SK-N-SH (cell line): ENCODE measurements at regions not wholly inside any gene's neighbourhood (a gene's known extent, or its start where the extent isn't known, plus 50 kb on each side); places are given as distances from the start of the nearest gene placed in this dataset.

Source experiments
- CTCF ChIA-PET: fragments of 300-600, 350-600 bp; formaldehyde crosslinking; extraction: SDS; loops from one replicate; lab custom pipeline; 2021; lab: Yijun Ruan, JAX
- POLR2A ChIA-PET: fragments of 350-600 bp; sonication (Branson Sonifier 250); formaldehyde crosslinking; extraction: SDS; loops from one replicate; lab custom pipeline; 2020; ENCODE audit warnings: antibody characterized with exemption, inconsistent platforms; lab: Yijun Ruan, JAX
- DNase-seq: peaks from one replicate; pipeline ENCODE4 v3.0.0; 2012
- H2AFZ ChIP-seq: fragments of 200-600 bp; sonication (generic); 2 replicates; pipeline ENCODE4 v1.8.1; 2016; ENCODE audit warnings: antibody characterized with exemption, mild to moderate bottlenecking, low read depth
- H3F3A ChIP-seq: fragments of 200-600 bp; sonication (generic); replicated peaks from 2 replicates; pipeline ENCODE3; 2016; ENCODE audit warnings: antibody characterized with exemption, mild to moderate bottlenecking; ENCODE audit not compliant: insufficient read depth
- H3K27ac ChIP-seq, 2 experiments: fragments of 200-500 bp in 1 of 2; fragments of 200-600 bp in 1 of 2; sonication (Bioruptor generic) in 1 of 2; sonication (generic), shearing (Covaris generic) in 1 of 2; 2 replicates each; pipeline versions ENCODE4 v1.5.1 to v1.6.1; 2014 to 2016; ENCODE audit warnings: low read depth in 2 of 2, inconsistent platforms in 1 of 2, low read length in 1 of 2, mild to moderate bottlenecking in 1 of 2, mixed read lengths in 1 of 2
- H3K27me3 ChIP-seq: fragments of 200-600 bp; sonication (generic), shearing (Covaris generic); 2 replicates; pipeline ENCODE4 v1.6.1; 2016; ENCODE audit warnings: mixed run types; ENCODE audit not compliant: insufficient read depth
- H3K36me3 ChIP-seq, 2 experiments: fragments of 200-500 bp in 1 of 2; fragments of 200-600 bp in 1 of 2; sonication (Bioruptor generic) in 1 of 2; sonication (generic) in 1 of 2; replicated peaks in 1 of 2; 2 replicates each; pipeline versions ENCODE3 to v1.5.1; 2014 to 2016; ENCODE audit warnings: low read length in 1 of 2, mild to moderate bottlenecking in 1 of 2; ENCODE audit not compliant: insufficient read depth in 2 of 2, control insufficient read depth in 1 of 2
- H3K4me1 ChIP-seq, 2 experiments: fragments of 200-500 bp in 1 of 2; fragments of 200-600 bp in 1 of 2; sonication (Bioruptor generic) in 1 of 2; sonication (generic), shearing (Covaris generic) in 1 of 2; 2 replicates each; pipeline versions ENCODE4 v1.5.1 to v1.6.1; 2014 to 2016; ENCODE audit warnings: low read depth in 1 of 2, low read length in 1 of 2, mixed run types in 1 of 2; ENCODE audit not compliant: insufficient read depth in 2 of 2, control insufficient read depth in 1 of 2
- H3K4me2 ChIP-seq: fragments of 200-600 bp; sonication (generic), shearing (Covaris generic); 2 replicates; pipeline ENCODE4 v1.6.1; 2017; ENCODE audit warnings: mixed run types
- H3K4me3 ChIP-seq, 2 experiments: fragments of 200-500 bp in 1 of 2; fragments of 200-600 bp in 1 of 2; sonication (Bioruptor generic) in 1 of 2; sonication (generic), shearing (Covaris generic) in 1 of 2; 2 replicates each; pipeline versions ENCODE4 v1.5.1 to v1.8.1; 2014 to 2016; ENCODE audit warnings: low read depth in 2 of 2, inconsistent platforms in 1 of 2, low read length in 1 of 2, mild to moderate bottlenecking in 1 of 2, mixed read lengths in 1 of 2, moderate library complexity in 1 of 2
- H3K79me2 ChIP-seq: fragments of 200-600 bp; sonication (generic); 2 replicates; pipeline ENCODE4 v1.8.1; 2017; ENCODE audit warnings: mild to moderate bottlenecking; ENCODE audit not compliant: insufficient read depth
- H3K9ac ChIP-seq: fragments of 200-600 bp; sonication (generic); 2 replicates; pipeline ENCODE4 v1.6.1; 2017; ENCODE audit warnings: mixed run types
- H3K9me2 ChIP-seq: fragments of 200-600 bp; sonication (generic); 2 replicates; pipeline ENCODE4 v1.6.1; 2017; ENCODE audit warnings: mixed run types
- H3K9me3 ChIP-seq: fragments of 200-600 bp; sonication (generic); 2 replicates; pipeline ENCODE4 v1.6.1; 2017; ENCODE audit warnings: mixed run types, mild to moderate bottlenecking, moderate library complexity
- H4K20me1 ChIP-seq: fragments of 200-600 bp; sonication (generic); 2 replicates; pipeline ENCODE4 v1.6.1; 2017; ENCODE audit warnings: mild to moderate bottlenecking, mixed run types; ENCODE audit not compliant: insufficient read depth
- ELF1 ChIP-seq: IDR thresholded peaks from 2 replicates; pipeline ENCODE4 v1.4.0; 2012
- FOSL2 ChIP-seq: IDR thresholded peaks from 2 replicates; pipeline ENCODE4 v1.4.0; 2012; ENCODE audit warnings: low read depth, mild to moderate bottlenecking, moderate library complexity, borderline replicate concordance
- FOXM1 ChIP-seq: IDR thresholded peaks from 2 replicates; pipeline ENCODE4 v1.4.0; 2012; ENCODE audit warnings: low read depth, mild to moderate bottlenecking
- GABPA ChIP-seq: IDR thresholded peaks from 2 replicates; pipeline ENCODE4 v1.4.0; 2012; ENCODE audit warnings: low read depth, mild to moderate bottlenecking
- GATA2 ChIP-seq: sonication (generic); formaldehyde crosslinking; IDR thresholded peaks from 2 replicates; pipeline ENCODE4 v1.5.0; 2020; ENCODE audit warnings: mild to moderate bottlenecking, missing genetic modification reagents
- IRF3 ChIP-seq: fragments of 150-350 bp; IDR thresholded peaks from 2 replicates; pipeline ENCODE4 v1.6.1; 2016; ENCODE audit warnings: mild to moderate bottlenecking, low read depth, low read length
- MXI1 ChIP-seq: IDR thresholded peaks from 2 replicates; pipeline ENCODE4 v1.6.1; 2012; ENCODE audit warnings: mild to moderate bottlenecking, low read depth, low read length, improper control_type of control experiment
- NRF1 ChIP-seq: IDR thresholded peaks from 2 replicates; pipeline ENCODE4 v1.6.1; 2012; ENCODE audit warnings: low read depth, mild to moderate bottlenecking, low read length
- POLR2AphosphoS5 ChIP-seq: IDR thresholded peaks from 2 replicates; pipeline ENCODE4 v1.6.1; 2012; ENCODE audit warnings: low read depth, low read length
- RAD21 ChIP-seq: IDR thresholded peaks from 2 replicates; pipeline ENCODE4 v1.6.1; 2012; ENCODE audit warnings: mild to moderate bottlenecking, low read length
- RCOR1 ChIP-seq: fragments of 150-350 bp; IDR thresholded peaks from 2 replicates; pipeline ENCODE4 v1.6.1; 2017; ENCODE audit warnings: antibody characterized with exemption, low read length
- RXRA ChIP-seq: IDR thresholded peaks from 2 replicates; pipeline ENCODE4 v1.4.0; 2012; ENCODE audit warnings: low read depth, mild to moderate bottlenecking, borderline replicate concordance
- TAF1 ChIP-seq: IDR thresholded peaks from 2 replicates; pipeline ENCODE4 v1.6.1; 2012; ENCODE audit warnings: low read depth, mild to moderate bottlenecking, low read length, moderate library complexity, borderline replicate concordance
- TCF12 ChIP-seq: IDR thresholded peaks from 2 replicates; pipeline ENCODE4 v1.4.0; 2012
- YY1 ChIP-seq: IDR thresholded peaks from 2 replicates; pipeline ENCODE4 v1.4.0; 2012; ENCODE audit warnings: low read depth, mild to moderate bottlenecking
- WGBS: methylation state at CpG from one replicate; pipeline ENCODE4 v1.1.6; 2017; ENCODE audit warnings: low lambda C conversion rate; 5-methylcytosine and 5-hydroxymethylcytosine counted together
- TF ChIP-seq, protein P1 (sequence below): fragments of 150-350 bp; IDR thresholded peaks from 2 replicates; pipeline ENCODE4 v1.6.1; 2017; ENCODE audit warnings: antibody characterized with exemption, low read length, low read depth, borderline replicate concordance
- TF ChIP-seq, protein P2 (sequence below): IDR thresholded peaks from 2 replicates; pipeline ENCODE4 v1.6.1; 2012; ENCODE audit warnings: mild to moderate bottlenecking, low read depth, low read length, moderate library complexity
- TF ChIP-seq, protein P3 (sequence below): IDR thresholded peaks from 2 replicates; pipeline ENCODE4 v1.4.0; 2012; ENCODE audit warnings: low read depth, borderline replicate concordance
- TF ChIP-seq, protein P4 (sequence below): IDR thresholded peaks from 2 replicates; pipeline ENCODE4; 2012

GRCh38 chr3:8380904-8381704, 120.5 kb upstream of the LMCD1 start:
- Histone ChIP-seq H3K27me3 (no peaks in the 10 kb centered on the region), H3K4me1 (peaks cover 0 to 5% of the 10 kb centered on the region in 2 experiments; a peak in 1 of 4 replicates), H3F3A (no peaks in the 10 kb centered on the region), H4K20me1 (no peaks in the 10 kb centered on the region), H3K4me2 (no peak overlapping the region), H3K36me3 (no peaks in the 10 kb centered on the region), H3K9ac (no peak overlapping the region), H3K9me2 (no peaks in the 10 kb centered on the region), H3K4me3 (no peak overlapping the region), H3K9me3 (no peaks in the 10 kb centered on the region), H2AFZ (no peak overlapping the region), H3K27ac (no peak overlapping the region), H3K79me2 (no peaks in the 10 kb centered on the region)
- ChIA-PET POLR2A (no interaction called here), CTCF (no interaction called here)
- TF ChIP-seq, protein P1, sequence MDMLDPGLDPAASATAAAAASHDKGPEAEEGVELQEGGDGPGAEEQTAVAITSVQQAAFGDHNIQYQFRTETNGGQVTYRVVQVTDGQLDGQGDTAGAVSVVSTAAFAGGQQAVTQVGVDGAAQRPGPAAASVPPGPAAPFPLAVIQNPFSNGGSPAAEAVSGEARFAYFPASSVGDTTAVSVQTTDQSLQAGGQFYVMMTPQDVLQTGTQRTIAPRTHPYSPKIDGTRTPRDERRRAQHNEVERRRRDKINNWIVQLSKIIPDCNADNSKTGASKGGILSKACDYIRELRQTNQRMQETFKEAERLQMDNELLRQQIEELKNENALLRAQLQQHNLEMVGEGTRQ: no peak
- no peak for TF ChIP-seq RAD21
- no peak for TF ChIP-seq TAF1
- no peak for TF ChIP-seq NRF1
- TF ChIP-seq, protein P2, sequence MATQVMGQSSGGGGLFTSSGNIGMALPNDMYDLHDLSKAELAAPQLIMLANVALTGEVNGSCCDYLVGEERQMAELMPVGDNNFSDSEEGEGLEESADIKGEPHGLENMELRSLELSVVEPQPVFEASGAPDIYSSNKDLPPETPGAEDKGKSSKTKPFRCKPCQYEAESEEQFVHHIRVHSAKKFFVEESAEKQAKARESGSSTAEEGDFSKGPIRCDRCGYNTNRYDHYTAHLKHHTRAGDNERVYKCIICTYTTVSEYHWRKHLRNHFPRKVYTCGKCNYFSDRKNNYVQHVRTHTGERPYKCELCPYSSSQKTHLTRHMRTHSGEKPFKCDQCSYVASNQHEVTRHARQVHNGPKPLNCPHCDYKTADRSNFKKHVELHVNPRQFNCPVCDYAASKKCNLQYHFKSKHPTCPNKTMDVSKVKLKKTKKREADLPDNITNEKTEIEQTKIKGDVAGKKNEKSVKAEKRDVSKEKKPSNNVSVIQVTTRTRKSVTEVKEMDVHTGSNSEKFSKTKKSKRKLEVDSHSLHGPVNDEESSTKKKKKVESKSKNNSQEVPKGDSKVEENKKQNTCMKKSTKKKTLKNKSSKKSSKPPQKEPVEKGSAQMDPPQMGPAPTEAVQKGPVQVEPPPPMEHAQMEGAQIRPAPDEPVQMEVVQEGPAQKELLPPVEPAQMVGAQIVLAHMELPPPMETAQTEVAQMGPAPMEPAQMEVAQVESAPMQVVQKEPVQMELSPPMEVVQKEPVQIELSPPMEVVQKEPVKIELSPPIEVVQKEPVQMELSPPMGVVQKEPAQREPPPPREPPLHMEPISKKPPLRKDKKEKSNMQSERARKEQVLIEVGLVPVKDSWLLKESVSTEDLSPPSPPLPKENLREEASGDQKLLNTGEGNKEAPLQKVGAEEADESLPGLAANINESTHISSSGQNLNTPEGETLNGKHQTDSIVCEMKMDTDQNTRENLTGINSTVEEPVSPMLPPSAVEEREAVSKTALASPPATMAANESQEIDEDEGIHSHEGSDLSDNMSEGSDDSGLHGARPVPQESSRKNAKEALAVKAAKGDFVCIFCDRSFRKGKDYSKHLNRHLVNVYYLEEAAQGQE: no peak
- TF ChIP-seq, protein P3, sequence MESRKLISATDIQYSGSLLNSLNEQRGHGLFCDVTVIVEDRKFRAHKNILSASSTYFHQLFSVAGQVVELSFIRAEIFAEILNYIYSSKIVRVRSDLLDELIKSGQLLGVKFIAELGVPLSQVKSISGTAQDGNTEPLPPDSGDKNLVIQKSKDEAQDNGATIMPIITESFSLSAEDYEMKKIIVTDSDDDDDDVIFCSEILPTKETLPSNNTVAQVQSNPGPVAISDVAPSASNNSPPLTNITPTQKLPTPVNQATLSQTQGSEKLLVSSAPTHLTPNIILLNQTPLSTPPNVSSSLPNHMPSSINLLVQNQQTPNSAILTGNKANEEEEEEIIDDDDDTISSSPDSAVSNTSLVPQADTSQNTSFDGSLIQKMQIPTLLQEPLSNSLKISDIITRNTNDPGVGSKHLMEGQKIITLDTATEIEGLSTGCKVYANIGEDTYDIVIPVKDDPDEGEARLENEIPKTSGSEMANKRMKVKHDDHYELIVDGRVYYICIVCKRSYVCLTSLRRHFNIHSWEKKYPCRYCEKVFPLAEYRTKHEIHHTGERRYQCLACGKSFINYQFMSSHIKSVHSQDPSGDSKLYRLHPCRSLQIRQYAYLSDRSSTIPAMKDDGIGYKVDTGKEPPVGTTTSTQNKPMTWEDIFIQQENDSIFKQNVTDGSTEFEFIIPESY: no peak
- no peak for TF ChIP-seq RXRA
- TF ChIP-seq, protein P4, sequence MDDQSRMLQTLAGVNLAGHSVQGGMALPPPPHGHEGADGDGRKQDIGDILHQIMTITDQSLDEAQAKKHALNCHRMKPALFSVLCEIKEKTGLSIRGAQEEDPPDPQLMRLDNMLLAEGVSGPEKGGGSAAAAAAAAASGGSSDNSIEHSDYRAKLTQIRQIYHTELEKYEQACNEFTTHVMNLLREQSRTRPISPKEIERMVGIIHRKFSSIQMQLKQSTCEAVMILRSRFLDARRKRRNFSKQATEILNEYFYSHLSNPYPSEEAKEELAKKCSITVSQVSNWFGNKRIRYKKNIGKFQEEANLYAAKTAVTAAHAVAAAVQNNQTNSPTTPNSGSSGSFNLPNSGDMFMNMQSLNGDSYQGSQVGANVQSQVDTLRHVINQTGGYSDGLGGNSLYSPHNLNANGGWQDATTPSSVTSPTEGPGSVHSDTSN: no peak
- TF ChIP-seq GABPA: no peak
- TF ChIP-seq ELF1: no peak
- TF ChIP-seq MXI1: no peak
- TF ChIP-seq TCF12: no peak
- no peak for TF ChIP-seq IRF3
- TF ChIP-seq GATA2: no peak
- TF ChIP-seq FOXM1: no peak
- TF ChIP-seq RCOR1: no peak
- TF ChIP-seq YY1: no peak
- TF ChIP-seq FOSL2: no peak
- no peak for TF ChIP-seq POLR2AphosphoS5
- DNase-seq: no peak
- WGBS: 36% methylated on average over 5 of the region's 5 CpGs
